ENCODE measurements at regions not wholly inside any gene's neighbourhood (a gene's known extent, or its start where the extent isn't known, plus 50 kb on each side); places are given as distances from the start of the nearest gene placed in this dataset.

DNA sequence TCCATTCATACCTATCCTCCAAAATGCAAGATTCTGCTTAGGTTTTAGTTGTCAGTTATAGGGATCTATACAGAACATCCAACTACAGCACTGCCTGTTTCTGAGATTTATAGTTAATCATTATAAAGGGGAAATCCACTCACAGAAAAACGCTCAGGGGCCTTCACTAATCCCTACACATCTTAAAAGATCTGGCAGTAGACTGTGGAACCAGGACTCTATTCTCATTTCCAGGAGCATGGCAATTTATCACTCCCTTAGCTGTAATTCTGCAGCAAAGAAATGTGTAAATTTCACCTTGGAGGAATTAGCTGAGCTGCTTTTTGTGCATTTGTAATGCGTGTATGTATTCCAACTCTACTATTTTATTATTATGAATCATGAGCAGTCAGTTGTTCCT is 1128.1 kb upstream of the PRR20A start:
- DNase-seq (ENCODE audit: low read depth in 2 of 2), result no peak
- H3K4me3 ChIP-seq (replicated peaks in 1 of 2; ENCODE audit: low read depth in 2 of 2, low read length in 2 of 2), result no peak overlapping the region
- TF ChIP-seq, protein P1, sequence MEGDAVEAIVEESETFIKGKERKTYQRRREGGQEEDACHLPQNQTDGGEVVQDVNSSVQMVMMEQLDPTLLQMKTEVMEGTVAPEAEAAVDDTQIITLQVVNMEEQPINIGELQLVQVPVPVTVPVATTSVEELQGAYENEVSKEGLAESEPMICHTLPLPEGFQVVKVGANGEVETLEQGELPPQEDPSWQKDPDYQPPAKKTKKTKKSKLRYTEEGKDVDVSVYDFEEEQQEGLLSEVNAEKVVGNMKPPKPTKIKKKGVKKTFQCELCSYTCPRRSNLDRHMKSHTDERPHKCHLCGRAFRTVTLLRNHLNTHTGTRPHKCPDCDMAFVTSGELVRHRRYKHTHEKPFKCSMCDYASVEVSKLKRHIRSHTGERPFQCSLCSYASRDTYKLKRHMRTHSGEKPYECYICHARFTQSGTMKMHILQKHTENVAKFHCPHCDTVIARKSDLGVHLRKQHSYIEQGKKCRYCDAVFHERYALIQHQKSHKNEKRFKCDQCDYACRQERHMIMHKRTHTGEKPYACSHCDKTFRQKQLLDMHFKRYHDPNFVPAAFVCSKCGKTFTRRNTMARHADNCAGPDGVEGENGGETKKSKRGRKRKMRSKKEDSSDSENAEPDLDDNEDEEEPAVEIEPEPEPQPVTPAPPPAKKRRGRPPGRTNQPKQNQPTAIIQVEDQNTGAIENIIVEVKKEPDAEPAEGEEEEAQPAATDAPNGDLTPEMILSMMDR (IDR thresholded peaks at IDR 0.05; ENCODE audit: low read depth, low read length), result no peak

DNA sequence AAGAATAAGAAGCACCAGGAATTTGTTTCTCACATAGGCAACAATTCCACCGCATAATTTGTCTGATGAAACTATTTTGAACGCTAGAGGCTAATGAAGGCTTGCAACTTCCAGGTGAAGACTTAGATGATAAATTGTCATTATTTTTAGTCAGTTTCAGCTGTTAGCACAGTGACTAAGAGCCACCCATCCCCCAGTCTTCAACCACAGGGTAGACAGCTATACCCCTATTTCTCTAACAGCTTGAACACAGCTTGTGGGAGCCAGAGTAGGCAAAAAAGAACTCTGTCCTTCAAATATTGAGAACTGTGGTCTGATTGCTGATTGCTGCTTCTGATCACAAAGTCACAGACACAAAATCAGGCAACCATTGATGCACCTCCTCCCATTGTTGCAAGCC is 1124.8 kb upstream of the PRR20A start:
- TF ChIP-seq, protein P1 (IDR thresholded peaks at IDR 0.05; ENCODE audit: low read depth, low read length), result no peak
- DNase-seq (ENCODE audit: low read depth in 2 of 2), result no peak
- no peak overlapping the region for H3K4me3 ChIP-seq (replicated peaks in 1 of 2; ENCODE audit: low read depth in 2 of 2, low read length in 2 of 2)

DNA sequence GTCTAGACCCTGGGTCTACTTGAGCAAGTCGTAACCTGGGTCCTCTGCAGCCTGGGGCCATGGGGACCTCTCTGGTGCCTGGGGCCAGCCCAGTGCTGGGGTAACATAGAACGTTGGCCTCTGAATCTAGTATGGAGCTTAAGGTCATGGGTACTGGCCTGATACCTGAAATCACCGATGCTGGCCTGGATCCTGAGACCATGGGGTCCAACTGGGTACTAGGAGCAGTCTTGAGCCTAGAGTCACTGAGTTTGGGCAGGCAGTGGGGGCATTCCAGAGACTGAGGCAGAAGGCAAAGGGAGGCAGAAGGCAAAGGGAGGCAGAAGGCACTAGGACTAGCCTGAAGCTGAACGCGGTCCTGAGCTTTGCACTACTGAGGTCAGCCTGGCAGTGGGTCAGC is 1121.1 kb upstream of the PRR20A start:
- no peak for DNase-seq (ENCODE audit: low read depth in 2 of 2)
- TF ChIP-seq, protein P1 (IDR thresholded peaks at IDR 0.05; ENCODE audit: low read depth, low read length), result no peak
- no peak overlapping the region for H3K4me3 ChIP-seq (replicated peaks in 1 of 2; ENCODE audit: low read depth in 2 of 2, low read length in 2 of 2)

DNA sequence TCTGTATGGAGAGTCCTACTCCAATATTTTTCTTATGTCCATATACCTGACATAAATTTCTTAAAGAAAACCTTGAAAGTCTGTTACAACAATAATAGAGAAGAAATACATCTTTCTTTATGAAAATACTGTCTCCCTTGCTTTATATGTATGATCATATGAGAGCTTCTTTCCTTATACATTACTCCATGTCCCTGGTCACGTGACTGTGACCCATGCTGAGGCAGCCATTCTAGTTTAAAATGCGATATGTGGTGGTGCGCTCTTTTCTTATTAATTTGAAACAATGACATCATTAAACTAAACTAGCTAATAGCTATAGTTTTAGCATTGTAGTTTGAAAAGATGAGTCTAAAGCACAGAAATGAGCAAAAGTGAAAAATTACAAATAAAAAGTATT is 1120.3 kb upstream of the PRR20A start:
- DNase-seq (ENCODE audit: low read depth in 2 of 2), result no peak
- TF ChIP-seq, protein P1 (IDR thresholded peaks at IDR 0.05; ENCODE audit: low read depth, low read length), result no peak
- no peak overlapping the region for H3K4me3 ChIP-seq (replicated peaks in 1 of 2; ENCODE audit: low read depth in 2 of 2, low read length in 2 of 2)

DNA sequence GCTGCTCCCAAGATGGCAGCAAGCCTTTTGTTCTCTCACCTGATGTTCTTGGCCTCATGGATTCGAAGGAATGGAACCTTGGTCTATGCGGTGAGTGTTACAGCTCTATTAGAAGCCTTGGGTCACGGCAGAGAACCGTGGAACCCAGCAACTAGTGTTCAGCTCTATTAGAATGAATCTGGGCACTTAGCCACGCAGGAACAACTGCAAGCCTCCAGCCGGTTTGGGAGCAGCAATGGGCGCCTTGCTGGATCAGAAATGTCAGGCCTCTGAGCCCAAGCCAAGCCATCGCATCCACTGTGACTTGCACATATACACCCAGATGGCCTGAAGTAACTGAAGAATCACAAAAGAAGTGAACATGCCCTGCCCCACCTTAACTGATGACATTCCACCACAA is 1100.7 kb upstream of the PRR20A start:
- TF ChIP-seq, protein P1 (IDR thresholded peaks at IDR 0.05; ENCODE audit: low read depth, low read length), result no peak
- no peak for DNase-seq (ENCODE audit: low read depth in 2 of 2)
- H3K4me3 ChIP-seq (replicated peaks in 1 of 2; ENCODE audit: low read depth in 2 of 2, low read length in 2 of 2), result no peak overlapping the region

DNA sequence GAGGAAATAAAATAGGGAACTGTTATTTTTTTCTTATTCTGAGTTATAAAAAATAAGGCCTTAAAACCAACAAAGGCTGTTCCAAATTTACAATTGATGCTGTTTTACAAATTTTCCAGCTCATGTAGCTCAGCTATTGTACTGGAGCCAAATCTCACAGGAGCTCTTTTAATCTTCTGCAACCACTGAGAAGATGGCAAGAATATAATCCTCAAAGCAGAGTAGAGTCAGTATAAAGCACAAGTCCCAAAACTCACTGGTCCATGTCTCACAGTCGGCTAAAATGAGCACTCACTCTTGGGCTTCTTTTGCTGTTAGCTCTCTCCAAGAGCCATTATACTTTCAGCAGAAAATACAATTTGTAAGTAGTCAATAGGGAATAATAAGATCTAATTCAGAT is 1074.4 kb upstream of the PRR20A start:
- TF ChIP-seq, protein P1 (IDR thresholded peaks at IDR 0.05; ENCODE audit: low read depth, low read length), result no peak
- H3K4me3 ChIP-seq (replicated peaks in 1 of 2; ENCODE audit: low read depth in 2 of 2, low read length in 2 of 2), result no peak overlapping the region
- no peak for DNase-seq (ENCODE audit: low read depth in 2 of 2)

DNA sequence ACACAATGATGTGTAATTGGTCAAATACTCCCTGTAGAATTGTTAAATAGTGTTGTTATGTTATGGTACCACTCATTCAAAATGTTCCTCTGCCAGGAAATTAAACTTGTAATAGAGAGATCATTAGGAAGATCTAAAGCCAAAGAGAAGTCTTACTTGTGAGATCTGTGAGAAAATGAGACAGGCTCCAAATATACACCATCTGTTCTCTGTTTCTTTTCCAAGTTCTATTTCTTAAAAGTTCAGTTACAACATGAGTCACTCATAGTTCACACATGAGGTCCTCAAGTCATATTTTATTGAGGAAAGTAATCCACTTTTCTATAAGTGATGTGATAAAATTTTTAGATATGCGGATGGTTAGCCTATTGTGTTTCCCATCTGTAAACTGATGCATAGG is 1038.1 kb upstream of the PRR20A start:
- no peak for DNase-seq (ENCODE audit: low read depth in 2 of 2)
- TF ChIP-seq, protein P1 (IDR thresholded peaks at IDR 0.05; ENCODE audit: low read depth, low read length), result no peak
- no peak overlapping the region for H3K4me3 ChIP-seq (replicated peaks in 1 of 2; ENCODE audit: low read depth in 2 of 2, low read length in 2 of 2)

Data from cardiac fibroblast (primary cell).